Superior temporal gyrus (tissue), 1 donor: ENCODE measurements at regions not wholly inside any gene's neighbourhood (a gene's known extent, or its start where the extent isn't known, plus 50 kb on each side); places are given as distances from the start of the nearest gene placed in this dataset.

Source experiments
- DNase-seq: peaks from one replicate; pipeline ENCODE4 v3.0.0-alpha.2; 2016; ENCODE audit errors: extremely low spot score

GRCh38 chr17:72407931-72408330 lies 287.1 kb downstream of the SOX9 start:
- no peak for DNase-seq

- DNase-seq = no peak
Observed at GRCh38 chr17:72408641-72409040, 287.8 kb downstream of the SOX9 start.

GRCh38 chr17:72409405-72410002 lies 288.7 kb downstream of the SOX9 start:
- DNase-seq = no peak

- DNase-seq = no peak
Observed at GRCh38 chr17:72411124-72411563, 290.3 kb downstream of the SOX9 start.

GRCh38 chr17:72412650-72413076 lies 291.8 kb downstream of the SOX9 start:
- no peak for DNase-seq

- no peak for DNase-seq
Observed at GRCh38 chr17:72413077-72414031, 292.5 kb downstream of the SOX9 start.

GRCh38 chr17:72414032-72414396 lies 293.2 kb downstream of the SOX9 start:
- DNase-seq = no peak

- DNase-seq = no peak
Observed at GRCh38 chr17:72414967-72415853, 294.4 kb downstream of the SOX9 start.

- no peak for DNase-seq
Observed at GRCh38 chr17:72416054-72416675, 295.3 kb downstream of the SOX9 start.

GRCh38 chr17:72416905-72417304 lies 296.1 kb downstream of the SOX9 start:
- DNase-seq = no peak

- no peak for DNase-seq
Observed at GRCh38 chr17:72417627-72418026, 296.8 kb downstream of the SOX9 start.

- no peak for DNase-seq
Observed at GRCh38 chr17:72419866-72420774, 299.3 kb downstream of the SOX9 start.

GRCh38 chr17:72420775-72421127 lies 299.9 kb downstream of the SOX9 start:
- no peak for DNase-seq

GRCh38 chr17:72421128-72422092 lies 300.6 kb downstream of the SOX9 start:
- no peak for DNase-seq

- no peak for DNase-seq
Observed at GRCh38 chr17:72422204-72422504, 301.3 kb downstream of the SOX9 start.

GRCh38 chr17:72422505-72423285 lies 301.9 kb downstream of the SOX9 start:
- DNase-seq = no peak

GRCh38 chr17:72423286-72423589 lies 302.4 kb downstream of the SOX9 start:
- DNase-seq = no peak

GRCh38 chr17:72423718-72424117 lies 302.9 kb downstream of the SOX9 start:
- DNase-seq = no peak

GRCh38 chr17:72424505-72425117 lies 303.8 kb downstream of the SOX9 start:
- DNase-seq = no peak
